ENCODE measurements at regions not wholly inside any gene's neighbourhood (a gene's known extent, or its start where the extent isn't known, plus 50 kb on each side); places are given as distances from the start of the nearest gene placed in this dataset.
"Not testable (repeated sequence)": the region's sequence is repeated elsewhere in the genome, so short reads cannot be mapped to it uniquely, and the experiment has no call there.

GRCh38 chr6:44742201-44742600, 354.7 kb downstream of the CDC5L start:
- no peak for DNase-seq (ENCODE audit: low spot score)

- no peak for DNase-seq (ENCODE audit: low spot score)
These were observed 355.4 kb downstream of the CDC5L start for GRCh38 chr6:44742828-44743372.

GRCh38 chr6:44760116-44760515, 372.6 kb downstream of the CDC5L start:
- DNase-seq (ENCODE audit: low spot score): not testable (repeated sequence)

GRCh38 chr6:44761046-44761445, 373.5 kb downstream of the CDC5L start:
- DNase-seq (ENCODE audit: low spot score): no peak

- no peak for DNase-seq (ENCODE audit: low spot score)
These were observed 375.0 kb downstream of the CDC5L start for GRCh38 chr6:44762496-44762895.

DNA sequence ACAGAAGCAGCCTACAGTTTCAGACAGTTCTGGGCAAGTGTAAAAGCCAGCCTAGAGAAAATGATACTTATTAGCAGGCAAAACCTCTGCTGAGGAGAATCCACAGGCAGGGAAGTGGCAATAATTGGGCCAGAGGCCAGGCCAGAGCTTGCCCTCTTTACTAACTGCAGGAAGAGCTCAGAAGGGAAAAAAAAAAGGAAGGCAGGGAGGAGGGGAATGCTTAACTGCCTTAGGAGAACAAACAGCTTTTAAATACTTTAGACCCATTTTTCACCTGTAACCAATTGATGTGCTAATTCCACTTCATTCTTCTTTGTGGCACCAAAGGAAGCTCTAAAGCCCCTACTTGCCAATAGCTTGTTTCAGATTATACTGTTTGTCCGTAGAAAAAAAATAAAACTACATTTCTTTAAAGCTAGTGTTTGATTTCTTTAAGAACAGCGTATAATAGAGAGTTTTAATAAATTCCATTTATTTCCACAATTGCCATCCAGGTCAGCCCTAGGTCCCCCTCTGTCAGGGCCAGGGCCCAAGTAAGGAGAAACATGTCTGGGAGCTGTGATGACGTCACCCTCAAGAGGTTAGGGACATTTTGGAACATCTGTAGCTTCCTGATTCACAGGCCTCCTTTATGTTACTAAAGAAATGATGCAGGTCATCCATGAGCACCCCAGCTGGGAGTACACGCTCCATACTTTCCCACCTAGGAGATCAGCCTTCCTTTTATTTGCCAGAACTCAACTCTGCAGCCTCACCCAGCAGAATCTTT, 384.3 kb downstream of the CDC5L start:
- no peak for DNase-seq (ENCODE audit: low spot score)

DNA sequence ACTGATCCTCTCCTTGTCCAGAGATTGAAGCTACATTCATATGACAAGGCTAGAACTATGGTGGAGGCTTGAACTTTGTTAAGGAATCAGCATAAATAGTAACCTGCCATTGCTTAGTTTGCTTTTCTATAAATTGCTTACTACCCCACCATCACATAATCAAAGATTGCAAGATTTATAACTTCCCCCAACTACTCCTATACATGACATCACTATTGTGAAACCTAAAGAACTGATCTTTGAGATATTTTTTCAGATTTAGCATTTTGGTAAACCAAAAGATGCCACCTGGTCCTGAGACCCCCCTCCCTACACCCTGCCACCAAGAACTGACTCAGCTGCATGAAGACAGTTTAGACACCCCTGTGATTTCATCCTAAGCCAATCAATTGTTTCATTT, 385.3 kb downstream of the CDC5L start:
- no peak for DNase-seq (ENCODE audit: low spot score)

DNA sequence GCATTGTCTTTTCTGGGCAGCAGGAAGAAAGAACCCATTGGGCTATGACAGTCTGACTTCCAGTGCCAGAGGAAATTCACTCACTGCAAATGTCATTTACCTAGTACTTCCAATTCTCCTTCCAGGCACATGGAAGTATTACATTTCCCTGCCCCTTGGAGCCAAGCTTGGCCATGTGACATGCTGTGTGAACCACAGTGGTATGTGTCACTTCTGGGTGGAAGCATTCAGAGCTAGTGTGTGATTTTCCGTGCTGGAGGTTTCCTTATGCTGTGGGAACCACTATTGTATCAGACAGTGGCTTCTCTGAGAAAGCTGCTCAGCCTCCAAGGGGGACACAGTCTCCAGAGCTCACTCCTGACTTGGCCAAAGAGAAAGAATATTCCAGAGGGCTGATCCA, 387.6 kb downstream of the CDC5L start:
- no peak for DNase-seq (ENCODE audit: low spot score)

GRCh38 chr6:44776344-44776743, 388.8 kb downstream of the CDC5L start:
- no peak for DNase-seq (ENCODE audit: low spot score)

DNA sequence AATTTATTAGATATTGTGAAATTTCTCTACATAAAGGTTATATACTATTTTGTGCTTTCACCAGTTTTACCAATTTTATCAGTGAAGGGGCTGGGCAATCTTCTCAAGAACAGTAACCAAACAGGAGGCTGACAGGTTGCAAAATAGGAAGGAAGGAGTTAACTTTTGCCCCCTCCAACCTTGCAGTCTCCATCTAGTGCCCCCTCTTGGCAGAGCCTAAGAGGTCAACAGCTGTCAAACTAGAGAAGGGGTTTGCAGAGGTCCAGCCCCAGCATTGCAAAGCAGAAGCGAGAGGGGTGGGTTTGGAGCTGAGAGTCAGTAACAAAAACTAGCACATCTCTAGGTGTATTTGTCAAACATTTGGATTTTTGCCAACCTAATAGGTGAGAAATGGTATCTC, 391.0 kb downstream of the CDC5L start:
- no peak for DNase-seq (ENCODE audit: low spot score)
